PC-3 (cell line): ENCODE measurements at regions not wholly inside any gene's neighbourhood (a gene's known extent, or its start where the extent isn't known, plus 50 kb on each side); places are given as distances from the start of the nearest gene placed in this dataset.

Source experiments
- ATAC-seq: fragments of 200-7000 bp; cut with Tn5 transposase; 2 replicates; pipeline ENCODE4 v1.9.1; 2020; ENCODE audit warnings: mild to moderate bottlenecking, moderate library complexity
- BruUV-seq: library from RNA; stranded (reverse); fragments of 400-500 nt; replicated peaks from 2 replicates; lab custom pipeline; 2021; lab: Mats Ljungman, UMichigan
- CTCF ChIA-PET: fragments of 300-600 bp; sonication (Branson Sonifier 250); formaldehyde crosslinking; loops from one replicate; lab custom pipeline; 2022; ENCODE audit warnings: antibody characterized with exemption; lab: Charles Lee
- POLR2A ChIA-PET: fragments of 300-600 bp; sonication (Branson Sonifier 250); formaldehyde crosslinking; loops from one replicate; lab custom pipeline; 2022; ENCODE audit warnings: antibody characterized with exemption; ENCODE audit not compliant: unreplicated experiment; lab: Charles Lee
- DNase-seq: peaks from one replicate; pipeline ENCODE4 v3.0.0-alpha.2; 2015
- H2AFZ ChIP-seq: fragments of 300-600 bp; sonication (generic); 2 replicates; pipeline ENCODE4 v1.6.0; 2016; ENCODE audit warnings: antibody characterized with exemption, low read length
- H3F3A ChIP-seq: fragments of 300-600 bp; sonication (generic); one replicate; pipeline ENCODE4 v1.6.0; 2017; ENCODE audit warnings: antibody characterized with exemption, low read length, control low read depth, mild to moderate bottlenecking; ENCODE audit not compliant: unreplicated experiment
- H3K27ac ChIP-seq: fragments of 300-600 bp; sonication (generic); 2 replicates; pipeline ENCODE4 v1.5.1; 2016; ENCODE audit warnings: mild to moderate bottlenecking, low read length
- H3K27me3 ChIP-seq: fragments of 300-600 bp; sonication (generic); 2 replicates; pipeline ENCODE4 v1.6.1; 2016; ENCODE audit warnings: low read length, mixed read lengths
- H3K36me3 ChIP-seq: fragments of 300-600 bp; sonication (generic); 2 replicates; pipeline ENCODE4 v1.6.1; 2016; ENCODE audit warnings: low read depth, mixed run types, low read length, mixed read lengths
- H3K4me1 ChIP-seq: fragments of 300-600 bp; sonication (generic); 2 replicates; pipeline ENCODE4 v1.5.1; 2016; ENCODE audit warnings: low read length; ENCODE audit not compliant: insufficient read depth
- H3K4me2 ChIP-seq: fragments of 300-600 bp; sonication (generic); 2 replicates; pipeline ENCODE4 v1.6.0; 2016; ENCODE audit warnings: low read length
- H3K4me3 ChIP-seq: fragments of 300-600 bp; sonication (generic); 2 replicates; pipeline ENCODE4 v1.5.1; 2016; ENCODE audit warnings: mild to moderate bottlenecking, low read length, mixed read lengths
- H3K79me2 ChIP-seq: fragments of 300-600 bp; sonication (generic); 2 replicates; pipeline ENCODE4 v1.6.1; 2017; ENCODE audit warnings: low read length, mixed read lengths
- H3K9ac ChIP-seq: fragments of 300-600 bp; sonication (generic); 2 replicates; pipeline ENCODE4 v1.6.0; 2016; ENCODE audit warnings: mild to moderate bottlenecking, low read length
- H3K9me2 ChIP-seq: fragments of 300-600 bp; sonication (generic); replicated peaks from 2 replicates; pipeline ENCODE4 v1.6.1; 2016; ENCODE audit warnings: mixed run types, low read length, mixed read lengths
- H3K9me3 ChIP-seq: fragments of 300-600 bp; sonication (generic); 2 replicates; pipeline ENCODE4 v1.6.1; 2016; ENCODE audit warnings: low read length, mixed read lengths
- H4K20me1 ChIP-seq: fragments of 300-600 bp; sonication (generic); 2 replicates; pipeline ENCODE4 v1.6.1; 2016; ENCODE audit warnings: low read length, mixed read lengths
- EZH2 ChIP-seq: fragments of 300-600 bp; sonication (generic); IDR thresholded peaks from one replicate; pipeline ENCODE4 v1.6.1; 2017; ENCODE audit warnings: antibody characterized with exemption, mild to moderate bottlenecking, low read length; ENCODE audit not compliant: unreplicated experiment
- EZH2phosphoT487 ChIP-seq: fragments of 300-600 bp; sonication (generic); IDR thresholded peaks from 2 replicates; pipeline ENCODE4 v1.6.1; 2018; ENCODE audit warnings: mild to moderate bottlenecking, antibody characterized with exemption, low read length, borderline replicate concordance
- intact Hi-C: fragments of 100-400 bp; cut with micrococcal nuclease; formaldehyde crosslinking; loops from 2 replicates; pipeline ENCODE4 v1.9.0; 2023
- TF ChIP-seq, protein P1 (sequence below): fragments of 300-600 bp; sonication (generic); conservative IDR thresholded peaks from 2 replicates; pipeline ENCODE4 v1.5.1; 2017; ENCODE audit warnings: antibody characterized with exemption, low read depth, mild to moderate bottlenecking, low read length

GRCh38 chr6:81486234-81486633, 266.2 kb downstream of the TENT5A start:
- CTCF ChIA-PET, result no interaction called here

GRCh38 chr6:81485395-81485794, 267.1 kb downstream of the TENT5A start:
- Histone ChIP-seq H3K4me1 (no peaks in the 10 kb centered on the region), H3K27me3 (no peaks in the 10 kb centered on the region), H3K79me2 (no peaks in the 10 kb centered on the region), H3K4me2 (no peak overlapping the region), H2AFZ (no peak overlapping the region), H3K27ac (no peak overlapping the region), H4K20me1 (no peaks in the 10 kb centered on the region), H3K36me3 (no peaks in the 10 kb centered on the region), H3K9me3 (no peaks in the 10 kb centered on the region), H3K9me2 (no peaks in the 10 kb centered on the region), H3K4me3 (no peak overlapping the region), H3F3A (no peaks in the 10 kb centered on the region), H3K9ac (no peak overlapping the region)
- POLR2A ChIA-PET, result no interaction called here
- CTCF ChIA-PET, result no interaction called here
- intact Hi-C loops, result no loop called here
- DNase-seq, result no peak
- TF ChIP-seq, protein P1, sequence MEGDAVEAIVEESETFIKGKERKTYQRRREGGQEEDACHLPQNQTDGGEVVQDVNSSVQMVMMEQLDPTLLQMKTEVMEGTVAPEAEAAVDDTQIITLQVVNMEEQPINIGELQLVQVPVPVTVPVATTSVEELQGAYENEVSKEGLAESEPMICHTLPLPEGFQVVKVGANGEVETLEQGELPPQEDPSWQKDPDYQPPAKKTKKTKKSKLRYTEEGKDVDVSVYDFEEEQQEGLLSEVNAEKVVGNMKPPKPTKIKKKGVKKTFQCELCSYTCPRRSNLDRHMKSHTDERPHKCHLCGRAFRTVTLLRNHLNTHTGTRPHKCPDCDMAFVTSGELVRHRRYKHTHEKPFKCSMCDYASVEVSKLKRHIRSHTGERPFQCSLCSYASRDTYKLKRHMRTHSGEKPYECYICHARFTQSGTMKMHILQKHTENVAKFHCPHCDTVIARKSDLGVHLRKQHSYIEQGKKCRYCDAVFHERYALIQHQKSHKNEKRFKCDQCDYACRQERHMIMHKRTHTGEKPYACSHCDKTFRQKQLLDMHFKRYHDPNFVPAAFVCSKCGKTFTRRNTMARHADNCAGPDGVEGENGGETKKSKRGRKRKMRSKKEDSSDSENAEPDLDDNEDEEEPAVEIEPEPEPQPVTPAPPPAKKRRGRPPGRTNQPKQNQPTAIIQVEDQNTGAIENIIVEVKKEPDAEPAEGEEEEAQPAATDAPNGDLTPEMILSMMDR, result no peak
- no peak for TF ChIP-seq EZH2phosphoT487
- no peak for TF ChIP-seq EZH2
- ATAC-seq, result no peak
- BruUV-seq, result no TSS peak

More at GRCh38 chr6:81486234-81486633, 266.2 kb downstream of the TENT5A start:
- Histone ChIP-seq H3F3A (no peaks in the 10 kb centered on the region), H3K4me2 (no peak overlapping the region), H2AFZ (no peak overlapping the region), H3K4me3 (no peak overlapping the region), H3K27me3 (no peaks in the 10 kb centered on the region), H3K4me1 (no peaks in the 10 kb centered on the region), H3K36me3 (no peaks in the 10 kb centered on the region), H3K9me3 (no peaks in the 10 kb centered on the region), H3K9me2 (no peaks in the 10 kb centered on the region), H3K79me2 (no peaks in the 10 kb centered on the region), H3K27ac (no peak overlapping the region), H3K9ac (no peak overlapping the region), H4K20me1 (no peaks in the 10 kb centered on the region)
- no peak for TF ChIP-seq EZH2
- no peak for TF ChIP-seq EZH2phosphoT487
- TF ChIP-seq, protein P1, result no peak
- DNase-seq (no peak), ATAC-seq (no peak)
- intact Hi-C loops, result no loop called here
- POLR2A ChIA-PET, result no interaction called here
- no TSS peak for BruUV-seq

- no peaks in the 10 kb centered on the region for H3K9me2 ChIP-seq
- ChIA-PET POLR2A (no interaction called here), CTCF (no interaction called here)
- TF ChIP-seq, protein P1, result no peak
- TF ChIP-seq EZH2 (no peak), EZH2phosphoT487 (no peak)
- H3K36me3 ChIP-seq, result no peaks in the 10 kb centered on the region
- no peaks in the 10 kb centered on the region for H3K9me3 ChIP-seq
- H3F3A ChIP-seq, result no peaks in the 10 kb centered on the region
- DNase-seq, result no peak
- no peak overlapping the region for H3K4me3 ChIP-seq
- no TSS peak for BruUV-seq
- no peaks in the 10 kb centered on the region for H3K79me2 ChIP-seq
- H3K4me1 ChIP-seq, result 0 out of 2 replicates have a peak, but pooled peaks cover 2% of the 10 kb centered on the region
- no peaks in the 10 kb centered on the region for H4K20me1 ChIP-seq
- no peak overlapping the region for H2AFZ ChIP-seq
- H3K4me2 ChIP-seq, result no peak overlapping the region
- H3K27me3 ChIP-seq, result no peaks in the 10 kb centered on the region
- intact Hi-C loops, result no loop called here
- H3K27ac ChIP-seq, result no peak overlapping the region
- no peak for ATAC-seq
- H3K9ac ChIP-seq, result no peak overlapping the region
Measured at GRCh38 chr6:81484251-81484650, 268.2 kb downstream of the TENT5A start.
